H1 (cell line): ENCODE measurements at regions not wholly inside any gene's neighbourhood (a gene's known extent, or its start where the extent isn't known, plus 50 kb on each side); places are given as distances from the start of the nearest gene placed in this dataset.

Experiments
- CHD2 ChIP-seq: IDR thresholded peaks from 2 replicates; pipeline ENCODE4 v1.6.1; 2012; ENCODE audit warnings: low read length, improper control_type of control experiment
- EGR1 ChIP-seq: IDR thresholded peaks from 2 replicates; pipeline ENCODE4 v1.6.1; 2011; ENCODE audit warnings: low read depth, low read length, borderline replicate concordance
- GABPA ChIP-seq: IDR thresholded peaks from 2 replicates; pipeline ENCODE4 v1.6.1; 2011; ENCODE audit warnings: mild to moderate bottlenecking, low read length, moderate library complexity, borderline replicate concordance; ENCODE audit not compliant: insufficient read depth
- HDAC2 ChIP-seq, 2 experiments: fragments of 300-600 bp in 1 of 2; sonication (generic) in 1 of 2; IDR thresholded peaks; 2 replicates each; pipeline ENCODE4 v1.6.1; 2011 to 2012; ENCODE audit warnings: low read depth in 2 of 2, low read length in 2 of 2, mild to moderate bottlenecking in 2 of 2, moderate library complexity in 2 of 2, borderline replicate concordance in 1 of 2, inconsistent platforms in 1 of 2
- HDAC6 ChIP-seq: IDR thresholded peaks from one replicate; pipeline ENCODE4 v1.7.1; 2012; ENCODE audit warnings: low read depth, mild to moderate bottlenecking, inconsistent platforms, low read length, moderate library complexity
- KDM5A ChIP-seq: fragments of 200-600 bp; IDR thresholded peaks from 2 replicates; pipeline ENCODE4 v1.7.1; 2012; ENCODE audit warnings: mild to moderate bottlenecking, low read length, inconsistent platforms, mixed read lengths
- SIN3A ChIP-seq, 2 experiments: IDR thresholded peaks in 1 of 2; conservative IDR thresholded peaks in 1 of 2; 2 replicates each; pipeline ENCODE4 v1.6.1; 2011 to 2012; ENCODE audit warnings: low read length in 2 of 2, improper control_type of control experiment in 1 of 2, low read depth in 1 of 2, mild to moderate bottlenecking in 1 of 2
- TBP ChIP-seq: IDR thresholded peaks from 2 replicates; pipeline ENCODE4 v1.6.1; 2011; ENCODE audit warnings: low read depth, low read length, improper control_type of control experiment
- YY1 ChIP-seq: IDR thresholded peaks from 2 replicates; pipeline ENCODE4 v1.6.1; 2011; ENCODE audit warnings: low read depth, mild to moderate bottlenecking, low read length
- TF ChIP-seq, protein P1 (sequence below): fragments of 300-600 bp; sonication (generic); IDR thresholded peaks from 2 replicates; pipeline ENCODE4 v1.7.1; 2012; ENCODE audit warnings: low read length, moderate library complexity, mild to moderate bottlenecking, inconsistent platforms; ENCODE audit not compliant: insufficient replicate concordance

DNA sequence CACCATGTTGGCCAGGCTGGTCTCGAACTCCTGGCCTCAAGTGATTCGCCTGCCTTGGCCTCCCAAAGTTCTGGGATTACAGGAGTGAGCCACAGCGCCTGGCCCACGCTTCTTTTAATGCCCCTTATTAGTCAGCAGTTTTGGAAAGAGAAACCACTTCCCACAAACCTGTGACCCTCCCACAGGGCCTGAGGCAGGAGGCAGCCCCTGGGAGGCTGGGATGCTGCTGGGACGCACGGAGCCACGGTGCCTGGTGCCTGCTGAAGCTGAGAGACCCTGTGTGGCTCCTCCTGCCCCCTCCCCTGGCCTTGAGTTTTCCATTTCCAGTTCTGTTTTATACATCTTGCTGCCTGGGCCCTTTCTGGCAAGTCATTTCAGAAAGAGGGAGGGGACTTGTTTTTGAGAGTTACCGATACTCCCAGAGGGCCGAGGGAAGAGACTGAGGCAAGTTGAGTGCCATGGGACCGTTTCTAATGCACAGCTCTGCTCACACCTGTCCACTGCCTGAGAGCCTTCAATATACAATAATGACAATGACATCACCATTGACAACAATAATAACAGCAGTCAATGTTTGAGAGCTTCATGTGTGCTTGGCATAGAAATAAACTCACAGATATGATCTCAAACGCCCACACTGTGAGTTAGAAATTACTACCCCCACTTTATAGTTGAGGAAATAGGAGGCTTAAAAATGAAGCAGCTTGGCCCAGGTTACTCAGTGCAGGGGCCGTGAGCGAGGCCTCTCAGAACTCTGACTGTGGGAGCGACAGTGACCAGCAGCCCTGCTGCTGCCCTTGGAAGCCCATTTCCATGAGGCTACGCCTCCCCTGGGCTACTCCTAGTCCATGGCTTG lies 78.1 kb upstream of the YWHAQ start (continued):
- TF ChIP-seq, protein P1, sequence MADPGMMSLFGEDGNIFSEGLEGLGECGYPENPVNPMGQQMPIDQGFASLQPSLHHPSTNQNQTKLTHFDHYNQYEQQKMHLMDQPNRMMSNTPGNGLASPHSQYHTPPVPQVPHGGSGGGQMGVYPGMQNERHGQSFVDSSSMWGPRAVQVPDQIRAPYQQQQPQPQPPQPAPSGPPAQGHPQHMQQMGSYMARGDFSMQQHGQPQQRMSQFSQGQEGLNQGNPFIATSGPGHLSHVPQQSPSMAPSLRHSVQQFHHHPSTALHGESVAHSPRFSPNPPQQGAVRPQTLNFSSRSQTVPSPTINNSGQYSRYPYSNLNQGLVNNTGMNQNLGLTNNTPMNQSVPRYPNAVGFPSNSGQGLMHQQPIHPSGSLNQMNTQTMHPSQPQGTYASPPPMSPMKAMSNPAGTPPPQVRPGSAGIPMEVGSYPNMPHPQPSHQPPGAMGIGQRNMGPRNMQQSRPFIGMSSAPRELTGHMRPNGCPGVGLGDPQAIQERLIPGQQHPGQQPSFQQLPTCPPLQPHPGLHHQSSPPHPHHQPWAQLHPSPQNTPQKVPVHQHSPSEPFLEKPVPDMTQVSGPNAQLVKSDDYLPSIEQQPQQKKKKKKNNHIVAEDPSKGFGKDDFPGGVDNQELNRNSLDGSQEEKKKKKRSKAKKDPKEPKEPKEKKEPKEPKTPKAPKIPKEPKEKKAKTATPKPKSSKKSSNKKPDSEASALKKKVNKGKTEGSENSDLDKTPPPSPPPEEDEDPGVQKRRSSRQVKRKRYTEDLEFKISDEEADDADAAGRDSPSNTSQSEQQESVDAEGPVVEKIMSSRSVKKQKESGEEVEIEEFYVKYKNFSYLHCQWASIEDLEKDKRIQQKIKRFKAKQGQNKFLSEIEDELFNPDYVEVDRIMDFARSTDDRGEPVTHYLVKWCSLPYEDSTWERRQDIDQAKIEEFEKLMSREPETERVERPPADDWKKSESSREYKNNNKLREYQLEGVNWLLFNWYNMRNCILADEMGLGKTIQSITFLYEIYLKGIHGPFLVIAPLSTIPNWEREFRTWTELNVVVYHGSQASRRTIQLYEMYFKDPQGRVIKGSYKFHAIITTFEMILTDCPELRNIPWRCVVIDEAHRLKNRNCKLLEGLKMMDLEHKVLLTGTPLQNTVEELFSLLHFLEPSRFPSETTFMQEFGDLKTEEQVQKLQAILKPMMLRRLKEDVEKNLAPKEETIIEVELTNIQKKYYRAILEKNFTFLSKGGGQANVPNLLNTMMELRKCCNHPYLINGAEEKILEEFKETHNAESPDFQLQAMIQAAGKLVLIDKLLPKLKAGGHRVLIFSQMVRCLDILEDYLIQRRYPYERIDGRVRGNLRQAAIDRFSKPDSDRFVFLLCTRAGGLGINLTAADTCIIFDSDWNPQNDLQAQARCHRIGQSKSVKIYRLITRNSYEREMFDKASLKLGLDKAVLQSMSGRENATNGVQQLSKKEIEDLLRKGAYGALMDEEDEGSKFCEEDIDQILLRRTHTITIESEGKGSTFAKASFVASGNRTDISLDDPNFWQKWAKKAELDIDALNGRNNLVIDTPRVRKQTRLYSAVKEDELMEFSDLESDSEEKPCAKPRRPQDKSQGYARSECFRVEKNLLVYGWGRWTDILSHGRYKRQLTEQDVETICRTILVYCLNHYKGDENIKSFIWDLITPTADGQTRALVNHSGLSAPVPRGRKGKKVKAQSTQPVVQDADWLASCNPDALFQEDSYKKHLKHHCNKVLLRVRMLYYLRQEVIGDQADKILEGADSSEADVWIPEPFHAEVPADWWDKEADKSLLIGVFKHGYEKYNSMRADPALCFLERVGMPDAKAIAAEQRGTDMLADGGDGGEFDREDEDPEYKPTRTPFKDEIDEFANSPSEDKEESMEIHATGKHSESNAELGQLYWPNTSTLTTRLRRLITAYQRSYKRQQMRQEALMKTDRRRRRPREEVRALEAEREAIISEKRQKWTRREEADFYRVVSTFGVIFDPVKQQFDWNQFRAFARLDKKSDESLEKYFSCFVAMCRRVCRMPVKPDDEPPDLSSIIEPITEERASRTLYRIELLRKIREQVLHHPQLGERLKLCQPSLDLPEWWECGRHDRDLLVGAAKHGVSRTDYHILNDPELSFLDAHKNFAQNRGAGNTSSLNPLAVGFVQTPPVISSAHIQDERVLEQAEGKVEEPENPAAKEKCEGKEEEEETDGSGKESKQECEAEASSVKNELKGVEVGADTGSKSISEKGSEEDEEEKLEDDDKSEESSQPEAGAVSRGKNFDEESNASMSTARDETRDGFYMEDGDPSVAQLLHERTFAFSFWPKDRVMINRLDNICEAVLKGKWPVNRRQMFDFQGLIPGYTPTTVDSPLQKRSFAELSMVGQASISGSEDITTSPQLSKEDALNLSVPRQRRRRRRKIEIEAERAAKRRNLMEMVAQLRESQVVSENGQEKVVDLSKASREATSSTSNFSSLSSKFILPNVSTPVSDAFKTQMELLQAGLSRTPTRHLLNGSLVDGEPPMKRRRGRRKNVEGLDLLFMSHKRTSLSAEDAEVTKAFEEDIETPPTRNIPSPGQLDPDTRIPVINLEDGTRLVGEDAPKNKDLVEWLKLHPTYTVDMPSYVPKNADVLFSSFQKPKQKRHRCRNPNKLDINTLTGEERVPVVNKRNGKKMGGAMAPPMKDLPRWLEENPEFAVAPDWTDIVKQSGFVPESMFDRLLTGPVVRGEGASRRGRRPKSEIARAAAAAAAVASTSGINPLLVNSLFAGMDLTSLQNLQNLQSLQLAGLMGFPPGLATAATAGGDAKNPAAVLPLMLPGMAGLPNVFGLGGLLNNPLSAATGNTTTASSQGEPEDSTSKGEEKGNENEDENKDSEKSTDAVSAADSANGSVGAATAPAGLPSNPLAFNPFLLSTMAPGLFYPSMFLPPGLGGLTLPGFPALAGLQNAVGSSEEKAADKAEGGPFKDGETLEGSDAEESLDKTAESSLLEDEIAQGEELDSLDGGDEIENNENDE, result no peak
- no peak for TF ChIP-seq KDM5A
- TF ChIP-seq SIN3A (conservative IDR thresholded peaks at IDR 0.05 in 1 of 2, IDR thresholded peaks at IDR 0.05 in 1 of 2; ENCODE audit: low read depth in 1 of 2, low read length in 2 of 2), result no peak
- no peak for TF ChIP-seq CHD2
- TF ChIP-seq EGR1, result no peak
- no peak for TF ChIP-seq YY1
- no peak for TF ChIP-seq HDAC2 (IDR thresholded peaks at IDR 0.05; ENCODE audit: borderline replicate concordance in 1 of 2, low read depth in 2 of 2, low read length in 2 of 2)
- TF ChIP-seq GABPA, result no peak
- no peak for TF ChIP-seq TBP
- no peak for TF ChIP-seq HDAC6
